PC-3 (cell line): ENCODE measurements at regions not wholly inside any gene's neighbourhood (a gene's known extent, or its start where the extent isn't known, plus 50 kb on each side); places are given as distances from the start of the nearest gene placed in this dataset.

Experiments used
- ATAC-seq: fragments of 200-7000 bp; cut with Tn5 transposase; 2 replicates; pipeline ENCODE4 v1.9.1; 2020; ENCODE audit warnings: mild to moderate bottlenecking, moderate library complexity
- BruUV-seq: library from RNA; stranded (reverse); fragments of 400-500 nt; replicated peaks from 2 replicates; lab custom pipeline; 2021; lab: Mats Ljungman, UMichigan
- CTCF ChIA-PET: fragments of 300-600 bp; sonication (Branson Sonifier 250); formaldehyde crosslinking; loops from one replicate; lab custom pipeline; 2022; ENCODE audit warnings: antibody characterized with exemption; lab: Charles Lee
- POLR2A ChIA-PET: fragments of 300-600 bp; sonication (Branson Sonifier 250); formaldehyde crosslinking; loops from one replicate; lab custom pipeline; 2022; ENCODE audit warnings: antibody characterized with exemption; ENCODE audit not compliant: unreplicated experiment; lab: Charles Lee
- DNase-seq: peaks from one replicate; pipeline ENCODE4 v3.0.0-alpha.2; 2015
- H2AFZ ChIP-seq: fragments of 300-600 bp; sonication (generic); 2 replicates; pipeline ENCODE4 v1.6.0; 2016; ENCODE audit warnings: antibody characterized with exemption, low read length
- H3F3A ChIP-seq: fragments of 300-600 bp; sonication (generic); one replicate; pipeline ENCODE4 v1.6.0; 2017; ENCODE audit warnings: antibody characterized with exemption, low read length, control low read depth, mild to moderate bottlenecking; ENCODE audit not compliant: unreplicated experiment
- H3K27ac ChIP-seq: fragments of 300-600 bp; sonication (generic); 2 replicates; pipeline ENCODE4 v1.5.1; 2016; ENCODE audit warnings: mild to moderate bottlenecking, low read length
- H3K27me3 ChIP-seq: fragments of 300-600 bp; sonication (generic); 2 replicates; pipeline ENCODE4 v1.6.1; 2016; ENCODE audit warnings: low read length, mixed read lengths
- H3K36me3 ChIP-seq: fragments of 300-600 bp; sonication (generic); 2 replicates; pipeline ENCODE4 v1.6.1; 2016; ENCODE audit warnings: low read depth, mixed run types, low read length, mixed read lengths
- H3K4me1 ChIP-seq: fragments of 300-600 bp; sonication (generic); 2 replicates; pipeline ENCODE4 v1.5.1; 2016; ENCODE audit warnings: low read length; ENCODE audit not compliant: insufficient read depth
- H3K4me2 ChIP-seq: fragments of 300-600 bp; sonication (generic); 2 replicates; pipeline ENCODE4 v1.6.0; 2016; ENCODE audit warnings: low read length
- H3K4me3 ChIP-seq: fragments of 300-600 bp; sonication (generic); 2 replicates; pipeline ENCODE4 v1.5.1; 2016; ENCODE audit warnings: mild to moderate bottlenecking, low read length, mixed read lengths
- H3K79me2 ChIP-seq: fragments of 300-600 bp; sonication (generic); 2 replicates; pipeline ENCODE4 v1.6.1; 2017; ENCODE audit warnings: low read length, mixed read lengths
- H3K9ac ChIP-seq: fragments of 300-600 bp; sonication (generic); 2 replicates; pipeline ENCODE4 v1.6.0; 2016; ENCODE audit warnings: mild to moderate bottlenecking, low read length
- H3K9me2 ChIP-seq: fragments of 300-600 bp; sonication (generic); replicated peaks from 2 replicates; pipeline ENCODE4 v1.6.1; 2016; ENCODE audit warnings: mixed run types, low read length, mixed read lengths
- H3K9me3 ChIP-seq: fragments of 300-600 bp; sonication (generic); 2 replicates; pipeline ENCODE4 v1.6.1; 2016; ENCODE audit warnings: low read length, mixed read lengths
- H4K20me1 ChIP-seq: fragments of 300-600 bp; sonication (generic); 2 replicates; pipeline ENCODE4 v1.6.1; 2016; ENCODE audit warnings: low read length, mixed read lengths
- EZH2 ChIP-seq: fragments of 300-600 bp; sonication (generic); IDR thresholded peaks from one replicate; pipeline ENCODE4 v1.6.1; 2017; ENCODE audit warnings: antibody characterized with exemption, mild to moderate bottlenecking, low read length; ENCODE audit not compliant: unreplicated experiment
- EZH2phosphoT487 ChIP-seq: fragments of 300-600 bp; sonication (generic); IDR thresholded peaks from 2 replicates; pipeline ENCODE4 v1.6.1; 2018; ENCODE audit warnings: mild to moderate bottlenecking, antibody characterized with exemption, low read length, borderline replicate concordance
- intact Hi-C: fragments of 100-400 bp; cut with micrococcal nuclease; formaldehyde crosslinking; loops from 2 replicates; pipeline ENCODE4 v1.9.0; 2023
- TF ChIP-seq, protein P1 (sequence below): fragments of 300-600 bp; sonication (generic); conservative IDR thresholded peaks from 2 replicates; pipeline ENCODE4 v1.5.1; 2017; ENCODE audit warnings: antibody characterized with exemption, low read depth, mild to moderate bottlenecking, low read length

GRCh38 chr5:163222982-163223381 lies 214.4 kb upstream of the CCNG1 start:
- ATAC-seq = no peak
- Histone ChIP-seq H3K9me2 (no peaks in the 10 kb centered on the region), H4K20me1 (no peaks in the 10 kb centered on the region), H3K9ac (no peak overlapping the region), H2AFZ (no peak overlapping the region), H3K27ac (no peak overlapping the region), H3F3A (no peaks in the 10 kb centered on the region), H3K27me3 (peaks cover 23% of the 10 kb centered on the region), H3K79me2 (no peaks in the 10 kb centered on the region), H3K4me1 (no peaks in the 10 kb centered on the region), H3K9me3 (no peaks in the 10 kb centered on the region), H3K4me3 (no peak overlapping the region), H3K36me3 (no peaks in the 10 kb centered on the region), H3K4me2 (no peak overlapping the region)
- no TSS peak for BruUV-seq
- POLR2A ChIA-PET = no interaction called here
- DNase-seq = no peak
- CTCF ChIA-PET = no interaction called here
- TF ChIP-seq, protein P1, sequence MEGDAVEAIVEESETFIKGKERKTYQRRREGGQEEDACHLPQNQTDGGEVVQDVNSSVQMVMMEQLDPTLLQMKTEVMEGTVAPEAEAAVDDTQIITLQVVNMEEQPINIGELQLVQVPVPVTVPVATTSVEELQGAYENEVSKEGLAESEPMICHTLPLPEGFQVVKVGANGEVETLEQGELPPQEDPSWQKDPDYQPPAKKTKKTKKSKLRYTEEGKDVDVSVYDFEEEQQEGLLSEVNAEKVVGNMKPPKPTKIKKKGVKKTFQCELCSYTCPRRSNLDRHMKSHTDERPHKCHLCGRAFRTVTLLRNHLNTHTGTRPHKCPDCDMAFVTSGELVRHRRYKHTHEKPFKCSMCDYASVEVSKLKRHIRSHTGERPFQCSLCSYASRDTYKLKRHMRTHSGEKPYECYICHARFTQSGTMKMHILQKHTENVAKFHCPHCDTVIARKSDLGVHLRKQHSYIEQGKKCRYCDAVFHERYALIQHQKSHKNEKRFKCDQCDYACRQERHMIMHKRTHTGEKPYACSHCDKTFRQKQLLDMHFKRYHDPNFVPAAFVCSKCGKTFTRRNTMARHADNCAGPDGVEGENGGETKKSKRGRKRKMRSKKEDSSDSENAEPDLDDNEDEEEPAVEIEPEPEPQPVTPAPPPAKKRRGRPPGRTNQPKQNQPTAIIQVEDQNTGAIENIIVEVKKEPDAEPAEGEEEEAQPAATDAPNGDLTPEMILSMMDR = no peak
- no peak for TF ChIP-seq EZH2phosphoT487
- TF ChIP-seq EZH2 = no peak
- intact Hi-C loops = no loop called here

GRCh38 chr5:163244445-163244987 lies 192.9 kb upstream of the CCNG1 start:
- BruUV-seq = no TSS peak
- intact Hi-C loops = no loop called here

DNA sequence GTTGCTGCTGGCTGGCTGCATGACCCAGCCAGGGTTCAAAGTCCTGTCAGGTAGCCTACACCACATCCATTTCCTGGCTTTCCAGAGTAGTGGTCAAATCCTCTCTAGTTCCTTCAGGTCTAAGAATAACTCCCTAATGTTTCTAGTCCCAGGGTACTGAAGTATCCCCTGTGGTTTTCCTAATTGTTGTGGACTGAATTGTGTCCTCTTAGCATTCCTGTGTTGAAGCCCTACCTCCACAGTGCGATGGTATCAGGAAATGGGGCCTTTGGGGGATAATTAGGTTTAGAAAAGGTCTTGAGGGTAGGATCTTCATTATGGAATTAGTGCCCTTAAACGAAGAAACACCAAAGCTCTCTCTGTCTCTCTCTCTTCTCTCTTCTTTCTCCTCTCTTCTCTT lies 191.8 kb upstream of the CCNG1 start:
- H2AFZ ChIP-seq = no peak overlapping the region
- BruUV-seq = no TSS peak
- H3K27me3 ChIP-seq = no peaks in the 10 kb centered on the region
- peaks cover 36% of the 10 kb centered on the region for H3K4me1 ChIP-seq
- POLR2A ChIA-PET = no interaction called here
- no peaks in the 10 kb centered on the region for H3K79me2 ChIP-seq
- H3F3A ChIP-seq = no peaks in the 10 kb centered on the region
- no peaks in the 10 kb centered on the region for H4K20me1 ChIP-seq
- no peaks in the 10 kb centered on the region for H3K9me3 ChIP-seq
- no peak for ATAC-seq
- H3K27ac ChIP-seq = no peak overlapping the region
- no peaks in the 10 kb centered on the region for H3K36me3 ChIP-seq
- no peak for DNase-seq
- no peaks in the 10 kb centered on the region for H3K9me2 ChIP-seq
- CTCF ChIA-PET = no interaction called here
- no peak overlapping the region for H3K4me3 ChIP-seq
- TF ChIP-seq, protein P1 = no peak
- TF ChIP-seq EZH2 = no peak
- TF ChIP-seq EZH2phosphoT487 = no peak
- no peak overlapping the region for H3K4me2 ChIP-seq
- intact Hi-C loops = no loop called here
- no peak overlapping the region for H3K9ac ChIP-seq

More at GRCh38 chr5:163244445-163244987, 192.9 kb upstream of the CCNG1 start:
- H3K27me3 ChIP-seq = no peaks in the 10 kb centered on the region
- H3K9ac ChIP-seq = no peak overlapping the region
- DNase-seq (no peak), ATAC-seq (no peak)
- H3K79me2 ChIP-seq = no peaks in the 10 kb centered on the region
- CTCF ChIA-PET = no interaction called here
- no peaks in the 10 kb centered on the region for H3K36me3 ChIP-seq
- H3K27ac ChIP-seq = no peak overlapping the region
- no peaks in the 10 kb centered on the region for H3F3A ChIP-seq
- H3K4me3 ChIP-seq = no peak overlapping the region
- H3K4me2 ChIP-seq = no peak overlapping the region
- H3K4me1 ChIP-seq = peaks cover 30% of the 10 kb centered on the region
- no peaks in the 10 kb centered on the region for H4K20me1 ChIP-seq
- no peaks in the 10 kb centered on the region for H3K9me2 ChIP-seq
- POLR2A ChIA-PET = no interaction called here
- TF ChIP-seq, protein P1 = no peak
- TF ChIP-seq EZH2phosphoT487 (no peak), EZH2 (no peak)
- H2AFZ ChIP-seq = no peak overlapping the region
- H3K9me3 ChIP-seq = no peaks in the 10 kb centered on the region
